ENCODE measurements at regions not wholly inside any gene's neighbourhood (a gene's known extent, or its start where the extent isn't known, plus 50 kb on each side); places are given as distances from the start of the nearest gene placed in this dataset.

- no peaks in the 10 kb centered on the region for H3K4me1 ChIP-seq (ENCODE audit: control insufficient read depth in 5 of 5, insufficient read depth in 5 of 5, low read length in 5 of 5)
- H3K9ac ChIP-seq (ENCODE audit: insufficient read depth in 1 of 2, low read length in 2 of 2), result no peak overlapping the region
- WGBS, 2 donors, result 95 to 97% methylated on average over 1 of the region's 1 CpG
- ATAC-seq (ENCODE audit: insufficient read depth, low FRiP score) (no peak), DNase-seq (no peak)
- H3K9me3 ChIP-seq (ENCODE audit: control insufficient read depth in 4 of 4, insufficient read depth in 3 of 4, low read length in 3 of 4), result no peaks in the 10 kb centered on the region
- no peaks in the 10 kb centered on the region for H3K27me3 ChIP-seq (ENCODE audit: control insufficient read depth in 3 of 3, insufficient read depth in 3 of 3, low read length in 2 of 3)
- H3K36me3 ChIP-seq (ENCODE audit: control insufficient read depth in 4 of 4, insufficient read depth in 4 of 4, low read length in 4 of 4), result no peaks in the 10 kb centered on the region
- H3K4me3 ChIP-seq, result no peak overlapping the region
- no peak overlapping the region for H3K27ac ChIP-seq (ENCODE audit: low read depth in 1 of 2, low read length in 1 of 2)
- TF ChIP-seq, protein P1, sequence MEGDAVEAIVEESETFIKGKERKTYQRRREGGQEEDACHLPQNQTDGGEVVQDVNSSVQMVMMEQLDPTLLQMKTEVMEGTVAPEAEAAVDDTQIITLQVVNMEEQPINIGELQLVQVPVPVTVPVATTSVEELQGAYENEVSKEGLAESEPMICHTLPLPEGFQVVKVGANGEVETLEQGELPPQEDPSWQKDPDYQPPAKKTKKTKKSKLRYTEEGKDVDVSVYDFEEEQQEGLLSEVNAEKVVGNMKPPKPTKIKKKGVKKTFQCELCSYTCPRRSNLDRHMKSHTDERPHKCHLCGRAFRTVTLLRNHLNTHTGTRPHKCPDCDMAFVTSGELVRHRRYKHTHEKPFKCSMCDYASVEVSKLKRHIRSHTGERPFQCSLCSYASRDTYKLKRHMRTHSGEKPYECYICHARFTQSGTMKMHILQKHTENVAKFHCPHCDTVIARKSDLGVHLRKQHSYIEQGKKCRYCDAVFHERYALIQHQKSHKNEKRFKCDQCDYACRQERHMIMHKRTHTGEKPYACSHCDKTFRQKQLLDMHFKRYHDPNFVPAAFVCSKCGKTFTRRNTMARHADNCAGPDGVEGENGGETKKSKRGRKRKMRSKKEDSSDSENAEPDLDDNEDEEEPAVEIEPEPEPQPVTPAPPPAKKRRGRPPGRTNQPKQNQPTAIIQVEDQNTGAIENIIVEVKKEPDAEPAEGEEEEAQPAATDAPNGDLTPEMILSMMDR (IDR thresholded peaks at IDR 0.05; ENCODE audit: control extremely low read depth, extremely low read depth), result no peak
These were observed 300.2 kb downstream of the GPM6A start for GRCh38 chr4:175511861-175512260.

DNA sequence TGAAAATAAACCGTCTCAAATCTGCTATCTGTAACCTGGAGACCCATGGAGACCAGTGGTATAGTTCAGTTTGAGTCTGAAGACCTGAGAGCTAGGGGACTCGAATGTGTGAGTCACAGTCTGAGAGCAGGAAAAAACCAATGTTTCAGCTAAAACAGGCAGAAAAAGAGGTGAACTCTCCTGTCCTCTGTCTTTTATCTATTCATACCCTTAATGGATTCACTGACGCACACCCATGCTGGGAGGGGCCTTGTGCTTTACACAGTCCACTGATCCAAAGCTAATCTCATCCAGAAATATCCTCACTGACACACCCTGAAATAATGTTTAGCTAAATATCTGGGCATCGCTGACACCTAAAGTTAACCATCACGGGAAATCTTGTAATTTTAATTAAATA, 297.9 kb downstream of the GPM6A start:
- DNase-seq (no peak), ATAC-seq (ENCODE audit: insufficient read depth, low FRiP score) (no peak)
- Histone ChIP-seq H3K36me3 (ENCODE audit: control insufficient read depth in 4 of 4, insufficient read depth in 4 of 4, low read length in 4 of 4) (no peaks in the 10 kb centered on the region), H3K4me3 (no peak overlapping the region), H3K27me3 (ENCODE audit: control insufficient read depth in 3 of 3, insufficient read depth in 3 of 3, low read length in 2 of 3) (no peaks in the 10 kb centered on the region), H3K27ac (ENCODE audit: low read depth in 1 of 2, low read length in 1 of 2) (no peak overlapping the region), H3K4me1 (ENCODE audit: control insufficient read depth in 5 of 5, insufficient read depth in 5 of 5, low read length in 5 of 5) (no peaks in the 10 kb centered on the region), H3K9ac (ENCODE audit: insufficient read depth in 1 of 2, low read length in 2 of 2) (no peak overlapping the region), H3K9me3 (ENCODE audit: control insufficient read depth in 4 of 4, insufficient read depth in 3 of 4, low read length in 3 of 4) (no peaks in the 10 kb centered on the region)
- 81 to 85% methylated on average over 5 of the region's 5 CpGs for whole genome bisulfite sequencing, 2 donors
- TF ChIP-seq, protein P1 (IDR thresholded peaks at IDR 0.05; ENCODE audit: control extremely low read depth, extremely low read depth), result no peak

GRCh38 chr4:175530655-175531054, 281.4 kb downstream of the GPM6A start:
- TF ChIP-seq, protein P1 (IDR thresholded peaks at IDR 0.05; ENCODE audit: control extremely low read depth, extremely low read depth), result no peak
- Histone ChIP-seq H3K4me1 (ENCODE audit: control insufficient read depth in 5 of 5, insufficient read depth in 5 of 5, low read length in 5 of 5) (no peaks in the 10 kb centered on the region), H3K27me3 (ENCODE audit: control insufficient read depth in 3 of 3, insufficient read depth in 3 of 3, low read length in 2 of 3) (no peaks in the 10 kb centered on the region), H3K4me3 (no peak overlapping the region), H3K36me3 (ENCODE audit: control insufficient read depth in 4 of 4, insufficient read depth in 4 of 4, low read length in 4 of 4) (no peaks in the 10 kb centered on the region), H3K27ac (ENCODE audit: low read depth in 1 of 2, low read length in 1 of 2) (no peak overlapping the region), H3K9me3 (ENCODE audit: control insufficient read depth in 4 of 4, insufficient read depth in 3 of 4, low read length in 3 of 4) (no peaks in the 10 kb centered on the region), H3K9ac (ENCODE audit: insufficient read depth in 1 of 2, low read length in 2 of 2) (no peak overlapping the region)
- DNase-seq, result no peak
- ATAC-seq (ENCODE audit: insufficient read depth, low FRiP score), result no peak
- 71 to 73% methylated on average over 3 of the region's 3 CpGs for WGBS, 2 donors

- Histone ChIP-seq H3K4me1 (ENCODE audit: control insufficient read depth in 5 of 5, insufficient read depth in 5 of 5, low read length in 5 of 5) (no peaks in the 10 kb centered on the region), H3K9me3 (ENCODE audit: control insufficient read depth in 4 of 4, insufficient read depth in 3 of 4, low read length in 3 of 4) (no peaks in the 10 kb centered on the region), H3K27me3 (ENCODE audit: control insufficient read depth in 3 of 3, insufficient read depth in 3 of 3, low read length in 2 of 3) (no peaks in the 10 kb centered on the region), H3K9ac (ENCODE audit: insufficient read depth in 1 of 2, low read length in 2 of 2) (no peak overlapping the region), H3K27ac (ENCODE audit: low read depth in 1 of 2, low read length in 1 of 2) (no peak overlapping the region), H3K4me3 (no peak overlapping the region), H3K36me3 (ENCODE audit: control insufficient read depth in 4 of 4, insufficient read depth in 4 of 4, low read length in 4 of 4) (no peaks in the 10 kb centered on the region)
- DNase-seq, result no peak
- 83 to 89% methylated on average over 4 of the region's 4 CpGs for WGBS, 2 donors
- TF ChIP-seq, protein P1 (IDR thresholded peaks at IDR 0.05; ENCODE audit: control extremely low read depth, extremely low read depth), result no peak
- ATAC-seq (ENCODE audit: insufficient read depth, low FRiP score), result no peak
These were observed 280.5 kb downstream of the GPM6A start for GRCh38 chr4:175531405-175532091.
